GM21367 (cell line): ENCODE measurements at regions not wholly inside any gene's neighbourhood (a gene's known extent, or its start where the extent isn't known, plus 50 kb on each side); places are given as distances from the start of the nearest gene placed in this dataset.

Source experiments
- ATAC-seq: cut with Tn5 transposase; IDR thresholded peaks from one replicate; pipeline ENCODE4 v1.9.1; 2021; ENCODE audit not compliant: unreplicated experiment

GRCh38 chr18:41482501-41482900 is 472.5 kb upstream of the PIK3C3 start:
- no peak for ATAC-seq

GRCh38 chr18:41466436-41467160 is 488.4 kb upstream of the PIK3C3 start:
- no peak for ATAC-seq

- no peak for ATAC-seq
Measured at GRCh38 chr18:41465386-41465785, 489.6 kb upstream of the PIK3C3 start.

DNA sequence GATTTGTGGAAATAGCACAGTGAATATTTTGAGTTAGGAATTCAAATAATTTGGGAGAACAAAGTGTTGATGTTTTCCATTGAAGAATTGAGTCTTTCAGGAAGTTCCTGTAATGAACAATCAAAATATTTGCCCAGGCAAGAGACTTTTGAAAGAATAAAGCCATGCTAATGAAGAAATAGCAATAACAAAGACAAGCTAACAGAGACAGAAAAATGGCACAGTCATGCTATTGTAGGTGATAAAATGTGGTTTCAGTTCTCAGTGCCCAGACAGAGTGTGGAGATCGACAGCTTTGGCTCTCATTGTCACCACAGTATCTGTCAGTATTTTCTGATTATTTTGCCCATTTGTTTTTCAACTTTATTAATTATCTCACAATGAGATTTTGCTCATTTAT is 490.8 kb upstream of the PIK3C3 start:
- no peak for ATAC-seq

DNA sequence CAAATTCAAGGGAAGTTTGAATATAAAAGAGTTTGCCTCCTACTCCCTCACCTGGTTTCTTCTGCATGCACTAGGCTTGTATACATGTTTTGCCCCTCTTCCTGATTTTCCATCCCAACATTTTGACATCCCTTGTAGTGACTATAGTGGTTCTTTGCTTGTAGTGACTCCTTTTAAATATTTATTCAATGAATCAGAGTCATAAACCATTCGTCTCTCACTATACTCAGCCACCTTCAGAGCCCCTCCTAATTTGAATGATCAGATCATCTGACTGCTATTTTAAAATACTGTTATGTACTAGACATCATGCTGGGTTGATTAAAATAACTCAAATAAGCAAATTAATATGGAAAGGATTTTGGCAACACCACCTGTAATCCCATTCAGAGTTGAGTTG is 492.1 kb upstream of the PIK3C3 start:
- ATAC-seq = no peak

GRCh38 chr18:41461114-41461513 is 493.9 kb upstream of the PIK3C3 start:
- no peak for ATAC-seq

GRCh38 chr18:41459656-41460055 is 495.4 kb upstream of the PIK3C3 start:
- ATAC-seq = no peak

- no peak for ATAC-seq
Measured at GRCh38 chr18:41458376-41458775, 496.7 kb upstream of the PIK3C3 start.

DNA sequence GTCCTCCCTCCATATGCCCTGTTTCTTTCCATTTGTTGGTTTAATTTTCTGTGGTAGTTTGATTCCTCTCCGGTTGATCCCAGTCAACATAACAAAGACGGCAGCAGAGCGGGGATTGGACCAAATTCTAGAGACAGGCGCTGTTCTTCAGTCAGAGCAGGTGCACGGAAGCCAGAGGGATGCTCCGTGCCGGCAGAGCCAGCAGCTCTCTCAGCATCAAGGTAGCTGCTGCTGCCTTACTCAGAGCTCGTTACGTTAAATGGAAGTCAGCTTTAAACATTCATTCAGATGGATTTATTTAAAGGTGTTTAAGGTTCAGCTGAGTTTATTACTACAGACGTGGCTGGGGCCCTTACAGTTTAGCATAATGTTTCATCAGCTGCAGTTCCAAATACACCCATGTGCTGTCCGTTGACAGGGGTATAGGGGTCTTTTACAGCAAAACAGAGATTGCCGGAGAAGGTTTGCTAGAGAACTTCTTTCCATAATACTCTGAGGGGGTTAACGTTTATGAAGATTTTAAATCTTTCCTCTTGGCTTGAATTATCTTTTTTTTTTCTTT is 497.2 kb upstream of the PIK3C3 start:
- ATAC-seq = no peak

DNA sequence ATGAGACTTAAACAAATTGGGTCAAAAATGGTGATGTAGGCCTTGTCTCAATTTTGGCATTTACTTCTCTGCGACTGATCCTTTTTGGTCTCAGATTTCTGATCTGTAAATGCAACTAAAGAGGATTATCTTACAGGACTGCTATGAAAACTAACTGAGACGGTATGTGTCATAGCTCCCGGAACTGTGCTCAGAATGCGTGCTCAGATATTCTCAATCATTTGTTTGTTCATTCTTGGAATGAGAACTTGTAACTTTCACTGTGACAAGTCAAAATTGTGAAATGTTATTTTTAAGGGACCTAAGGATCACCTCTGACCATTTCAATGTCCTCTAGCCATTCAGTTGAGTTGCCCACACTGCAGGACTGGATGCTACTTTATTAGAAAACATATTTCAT is 498.2 kb upstream of the PIK3C3 start:
- no peak for ATAC-seq

- ATAC-seq = no peak
Measured at GRCh38 chr18:41449612-41450011, 505.4 kb upstream of the PIK3C3 start.

- no peak for ATAC-seq
Measured at GRCh38 chr18:41444943-41445342, 510.1 kb upstream of the PIK3C3 start.

DNA sequence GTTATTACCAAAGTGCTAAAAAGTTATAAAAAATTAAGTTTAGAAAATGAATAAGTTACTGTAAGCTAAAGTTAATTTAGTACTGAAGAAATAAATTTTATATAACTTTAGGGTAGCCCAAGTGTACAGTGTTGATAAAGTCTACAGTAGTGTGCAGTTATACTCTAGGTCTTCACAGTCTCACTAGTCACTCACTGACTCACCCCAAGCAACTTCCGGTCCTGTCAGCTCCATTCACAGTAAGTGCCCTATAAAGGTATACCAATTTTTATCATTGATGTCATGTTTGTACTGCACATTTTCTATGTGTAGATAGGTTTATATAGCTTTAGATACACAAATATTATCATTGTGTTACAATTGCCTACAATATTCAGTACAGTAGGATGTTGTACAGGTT is 518.3 kb upstream of the PIK3C3 start:
- no peak for ATAC-seq

DNA sequence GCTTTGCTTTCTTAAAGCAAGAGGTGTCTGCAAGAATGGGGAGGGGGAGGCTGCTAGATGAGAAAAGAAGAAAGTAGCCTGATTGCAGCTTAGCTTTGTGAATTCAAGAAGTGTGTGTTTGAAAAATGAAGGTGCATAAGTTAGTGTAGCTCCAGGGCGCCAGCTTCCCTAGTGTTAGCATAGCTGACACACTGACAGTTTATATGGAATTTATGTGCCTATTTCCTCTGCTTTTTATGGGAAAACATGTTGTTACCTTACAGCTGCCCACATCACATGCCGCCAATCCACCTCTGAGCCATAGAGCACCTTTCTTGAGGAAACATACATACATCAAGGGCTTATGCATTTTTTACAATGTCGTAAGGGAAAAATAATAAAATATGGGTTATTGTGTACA is 536.4 kb upstream of the PIK3C3 start:
- no peak for ATAC-seq

DNA sequence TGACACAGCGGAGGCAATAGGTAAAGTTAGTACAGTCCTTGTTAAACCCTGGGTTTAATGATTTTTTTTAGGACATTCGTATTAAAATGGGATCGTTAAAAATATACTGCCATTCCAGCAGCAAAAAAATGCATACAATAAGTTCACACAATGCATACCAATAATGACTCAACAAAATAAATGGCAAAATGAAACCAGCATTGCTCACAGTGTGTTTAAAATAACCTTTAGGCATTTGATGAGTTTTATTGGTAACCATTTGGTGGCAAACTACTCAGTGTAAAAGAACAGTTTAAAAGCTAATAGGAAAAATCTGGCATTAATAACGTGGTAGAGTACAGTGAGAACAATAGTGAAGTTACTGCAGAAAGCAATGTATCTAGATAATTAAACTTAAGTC is 539.0 kb upstream of the PIK3C3 start:
- no peak for ATAC-seq

DNA sequence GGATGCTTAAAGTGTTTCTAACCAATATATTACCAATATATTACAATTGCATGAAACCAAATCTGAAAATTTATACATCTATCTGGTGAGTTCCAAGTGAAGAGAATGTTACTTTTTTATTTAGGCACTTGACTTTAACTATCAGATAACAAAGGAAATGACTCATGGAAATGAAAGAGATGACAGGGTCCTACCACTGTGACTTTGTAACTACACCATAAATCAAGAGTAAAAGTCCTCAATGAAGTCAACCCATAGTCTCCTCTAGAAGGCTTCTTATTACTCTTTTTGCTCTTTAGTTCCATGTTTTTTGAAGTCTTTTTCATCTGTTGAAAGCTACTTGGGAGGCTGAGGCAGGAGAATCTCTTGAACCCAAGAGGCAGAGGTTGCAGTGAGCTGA is 545.0 kb upstream of the PIK3C3 start:
- ATAC-seq = no peak

GRCh38 chr18:41406834-41407233 is 548.2 kb upstream of the PIK3C3 start:
- ATAC-seq = no peak

DNA sequence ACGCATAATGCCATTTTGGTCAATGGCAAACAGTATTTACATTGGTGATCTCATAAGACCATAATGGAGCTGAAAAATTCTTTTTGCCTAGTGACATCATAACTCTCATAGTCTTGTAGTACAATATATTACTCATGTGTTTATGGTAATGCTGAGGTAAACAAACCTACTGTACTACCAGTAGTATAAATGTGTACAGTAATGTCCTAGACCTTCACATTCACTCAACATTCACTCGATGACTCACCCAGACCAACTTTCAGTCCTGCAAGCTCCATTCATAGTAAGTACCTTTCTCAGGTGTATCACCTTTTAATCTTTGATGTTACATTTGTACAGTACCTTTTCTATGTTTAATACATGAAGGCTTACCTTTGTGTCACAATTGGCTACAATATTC is 558.2 kb upstream of the PIK3C3 start:
- ATAC-seq = no peak

- ATAC-seq = no peak
Measured at GRCh38 chr18:41396211-41396610, 558.8 kb upstream of the PIK3C3 start.

- no peak for ATAC-seq
Measured at GRCh38 chr18:41395695-41396094, 559.3 kb upstream of the PIK3C3 start.

DNA sequence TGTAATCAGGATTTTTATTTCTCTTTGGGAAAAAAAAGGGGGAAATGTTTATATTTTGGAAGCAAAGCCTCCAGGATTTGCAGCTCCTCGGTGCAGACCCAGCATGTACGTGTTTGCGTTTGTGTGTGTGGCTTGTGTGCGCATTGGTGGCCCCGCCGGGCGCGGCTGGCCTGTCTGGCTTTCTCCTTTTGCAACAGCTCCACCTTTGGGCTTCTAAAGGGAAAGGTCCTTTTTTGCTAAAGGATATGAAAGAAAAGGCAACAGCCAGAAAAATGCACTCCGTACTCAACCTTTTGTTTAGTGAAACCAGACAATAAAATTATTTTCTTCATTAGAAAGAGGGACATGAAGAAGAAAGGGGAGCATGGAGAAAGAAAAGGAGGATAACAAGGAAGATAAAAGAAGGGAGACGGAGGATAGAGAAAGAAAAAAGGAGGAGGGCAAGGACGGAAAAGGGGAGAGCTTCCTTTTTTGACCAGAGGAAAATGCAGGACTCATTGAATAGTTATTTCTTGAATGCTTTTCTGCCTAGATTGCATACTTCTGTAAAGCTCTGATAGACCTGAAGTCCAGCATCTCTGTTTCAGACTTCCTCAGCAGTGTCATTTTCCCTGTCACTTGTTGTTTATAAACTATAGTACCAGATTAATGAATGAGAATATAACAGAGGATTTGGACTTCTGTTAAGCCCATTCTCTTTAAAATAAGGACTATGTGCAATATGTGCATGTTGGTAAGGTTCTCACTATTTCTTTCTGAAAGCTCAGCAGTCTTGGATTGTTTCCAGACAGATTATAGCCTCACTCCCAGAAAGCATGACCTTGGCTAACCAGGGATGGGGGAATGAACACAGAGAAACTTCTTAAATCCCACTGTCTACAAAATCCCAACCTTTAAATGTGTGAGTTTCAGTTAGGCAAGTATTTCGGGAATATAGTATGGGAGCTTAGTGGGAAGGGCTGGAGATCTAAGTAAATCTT is 563.1 kb upstream of the PIK3C3 start:
- no peak for ATAC-seq

DNA sequence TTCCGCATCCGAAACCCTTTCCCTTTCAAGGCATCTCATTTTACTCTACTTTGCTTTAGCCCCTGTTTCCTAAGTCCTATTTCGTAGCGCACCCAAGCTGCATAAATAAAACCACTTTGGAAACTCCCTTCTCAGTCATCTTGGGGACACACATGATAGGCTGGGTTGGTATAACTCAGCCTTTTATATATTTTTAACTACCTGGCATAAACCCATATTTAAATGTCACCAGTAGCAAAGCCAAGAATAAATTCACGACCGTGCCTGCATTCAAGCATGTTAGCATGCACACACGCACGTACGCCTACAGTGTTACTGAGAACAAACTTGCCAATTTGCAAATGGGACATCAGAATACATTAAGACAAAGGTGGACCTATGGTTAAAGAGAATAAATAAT is 564.7 kb upstream of the PIK3C3 start:
- no peak for ATAC-seq
